SK-N-SH (cell line): ENCODE measurements at regions not wholly inside any gene's neighbourhood (a gene's known extent, or its start where the extent isn't known, plus 50 kb on each side); places are given as distances from the start of the nearest gene placed in this dataset.

Experiments used
- CTCF ChIA-PET: fragments of 300-600, 350-600 bp; formaldehyde crosslinking; extraction: SDS; loops from one replicate; lab custom pipeline; 2021; lab: Yijun Ruan, JAX
- POLR2A ChIA-PET: fragments of 350-600 bp; sonication (Branson Sonifier 250); formaldehyde crosslinking; extraction: SDS; loops from one replicate; lab custom pipeline; 2020; ENCODE audit warnings: antibody characterized with exemption, inconsistent platforms; lab: Yijun Ruan, JAX
- DNase-seq: peaks from one replicate; pipeline ENCODE4 v3.0.0; 2012
- H2AFZ ChIP-seq: fragments of 200-600 bp; sonication (generic); 2 replicates; pipeline ENCODE4 v1.8.1; 2016; ENCODE audit warnings: antibody characterized with exemption, mild to moderate bottlenecking, low read depth
- H3F3A ChIP-seq: fragments of 200-600 bp; sonication (generic); replicated peaks from 2 replicates; pipeline ENCODE3; 2016; ENCODE audit warnings: antibody characterized with exemption, mild to moderate bottlenecking; ENCODE audit not compliant: insufficient read depth
- H3K27ac ChIP-seq, 2 experiments: fragments of 200-500 bp in 1 of 2; fragments of 200-600 bp in 1 of 2; sonication (Bioruptor generic) in 1 of 2; sonication (generic), shearing (Covaris generic) in 1 of 2; 2 replicates each; pipeline versions ENCODE4 v1.5.1 to v1.6.1; 2014 to 2016; ENCODE audit warnings: low read depth in 2 of 2, inconsistent platforms in 1 of 2, low read length in 1 of 2, mild to moderate bottlenecking in 1 of 2, mixed read lengths in 1 of 2
- H3K27me3 ChIP-seq: fragments of 200-600 bp; sonication (generic), shearing (Covaris generic); 2 replicates; pipeline ENCODE4 v1.6.1; 2016; ENCODE audit warnings: mixed run types; ENCODE audit not compliant: insufficient read depth
- H3K36me3 ChIP-seq, 2 experiments: fragments of 200-500 bp in 1 of 2; fragments of 200-600 bp in 1 of 2; sonication (Bioruptor generic) in 1 of 2; sonication (generic) in 1 of 2; replicated peaks in 1 of 2; 2 replicates each; pipeline versions ENCODE3 to v1.5.1; 2014 to 2016; ENCODE audit warnings: low read length in 1 of 2, mild to moderate bottlenecking in 1 of 2; ENCODE audit not compliant: insufficient read depth in 2 of 2, control insufficient read depth in 1 of 2
- H3K4me1 ChIP-seq, 2 experiments: fragments of 200-500 bp in 1 of 2; fragments of 200-600 bp in 1 of 2; sonication (Bioruptor generic) in 1 of 2; sonication (generic), shearing (Covaris generic) in 1 of 2; 2 replicates each; pipeline versions ENCODE4 v1.5.1 to v1.6.1; 2014 to 2016; ENCODE audit warnings: low read depth in 1 of 2, low read length in 1 of 2, mixed run types in 1 of 2; ENCODE audit not compliant: insufficient read depth in 2 of 2, control insufficient read depth in 1 of 2
- H3K4me2 ChIP-seq: fragments of 200-600 bp; sonication (generic), shearing (Covaris generic); 2 replicates; pipeline ENCODE4 v1.6.1; 2017; ENCODE audit warnings: mixed run types
- H3K4me3 ChIP-seq, 2 experiments: fragments of 200-500 bp in 1 of 2; fragments of 200-600 bp in 1 of 2; sonication (Bioruptor generic) in 1 of 2; sonication (generic), shearing (Covaris generic) in 1 of 2; 2 replicates each; pipeline versions ENCODE4 v1.5.1 to v1.8.1; 2014 to 2016; ENCODE audit warnings: low read depth in 2 of 2, inconsistent platforms in 1 of 2, low read length in 1 of 2, mild to moderate bottlenecking in 1 of 2, mixed read lengths in 1 of 2, moderate library complexity in 1 of 2
- H3K79me2 ChIP-seq: fragments of 200-600 bp; sonication (generic); 2 replicates; pipeline ENCODE4 v1.8.1; 2017; ENCODE audit warnings: mild to moderate bottlenecking; ENCODE audit not compliant: insufficient read depth
- H3K9ac ChIP-seq: fragments of 200-600 bp; sonication (generic); 2 replicates; pipeline ENCODE4 v1.6.1; 2017; ENCODE audit warnings: mixed run types
- H3K9me2 ChIP-seq: fragments of 200-600 bp; sonication (generic); 2 replicates; pipeline ENCODE4 v1.6.1; 2017; ENCODE audit warnings: mixed run types
- H3K9me3 ChIP-seq: fragments of 200-600 bp; sonication (generic); 2 replicates; pipeline ENCODE4 v1.6.1; 2017; ENCODE audit warnings: mixed run types, mild to moderate bottlenecking, moderate library complexity
- H4K20me1 ChIP-seq: fragments of 200-600 bp; sonication (generic); 2 replicates; pipeline ENCODE4 v1.6.1; 2017; ENCODE audit warnings: mild to moderate bottlenecking, mixed run types; ENCODE audit not compliant: insufficient read depth
- IRF3 ChIP-seq: fragments of 150-350 bp; IDR thresholded peaks from 2 replicates; pipeline ENCODE4 v1.6.1; 2016; ENCODE audit warnings: mild to moderate bottlenecking, low read depth, low read length
- SMC3 ChIP-seq: IDR thresholded peaks from 2 replicates; pipeline ENCODE4 v1.6.1; 2012; ENCODE audit warnings: low read depth, low read length, improper control_type of control experiment
- TCF12 ChIP-seq: IDR thresholded peaks from 2 replicates; pipeline ENCODE4 v1.4.0; 2012
- TEAD4 ChIP-seq: IDR thresholded peaks from 2 replicates; pipeline ENCODE4 v1.4.0; 2012; ENCODE audit warnings: mild to moderate bottlenecking, borderline replicate concordance; ENCODE audit not compliant: insufficient read depth
- WGBS: methylation state at CpG from one replicate; pipeline ENCODE4 v1.1.6; 2017; ENCODE audit warnings: low lambda C conversion rate; 5-methylcytosine and 5-hydroxymethylcytosine counted together
- TF ChIP-seq, protein P1 (sequence below): IDR thresholded peaks from 2 replicates; pipeline ENCODE4; 2012

GRCh38 chr6:47091886-47092668, 49.9 kb upstream of the ADGRF1 start:
- H3K4me3 ChIP-seq, result no peak overlapping the region; a peak in 1 of 4 replicates
- 0 out of 2 replicates have a peak, but pooled peaks cover 5% of the 10 kb centered on the region for H3K27me3 ChIP-seq
- H3K36me3 ChIP-seq, result no peaks in the 10 kb centered on the region
- no peaks in the 10 kb centered on the region for H3F3A ChIP-seq
- H2AFZ ChIP-seq, result no peak overlapping the region
- ChIA-PET CTCF (interaction anchor here (2.2 to 12.6 kb wide), 2 partner anchors 217 to 243 kb away, joined by 4 to 231 read pairs; partner anchors contain the start of gene TNFRSF21), POLR2A (interaction anchor here (0.5 kb wide), 1 partner anchor 195 kb away, joined by 3 read pairs; no protein-coding TSS in a partner anchor)
- TF ChIP-seq IRF3, result no peak
- TF ChIP-seq, protein P1, sequence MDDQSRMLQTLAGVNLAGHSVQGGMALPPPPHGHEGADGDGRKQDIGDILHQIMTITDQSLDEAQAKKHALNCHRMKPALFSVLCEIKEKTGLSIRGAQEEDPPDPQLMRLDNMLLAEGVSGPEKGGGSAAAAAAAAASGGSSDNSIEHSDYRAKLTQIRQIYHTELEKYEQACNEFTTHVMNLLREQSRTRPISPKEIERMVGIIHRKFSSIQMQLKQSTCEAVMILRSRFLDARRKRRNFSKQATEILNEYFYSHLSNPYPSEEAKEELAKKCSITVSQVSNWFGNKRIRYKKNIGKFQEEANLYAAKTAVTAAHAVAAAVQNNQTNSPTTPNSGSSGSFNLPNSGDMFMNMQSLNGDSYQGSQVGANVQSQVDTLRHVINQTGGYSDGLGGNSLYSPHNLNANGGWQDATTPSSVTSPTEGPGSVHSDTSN, result peak; percentile 41; the same call in 1 of the 2 replicates
- no peak for TF ChIP-seq SMC3
- TF ChIP-seq TCF12, result peak; percentile 61
- TF ChIP-seq TEAD4, result no peak
- H3K9ac ChIP-seq, result no peak overlapping the region
- H3K9me2 ChIP-seq, result no peaks in the 10 kb centered on the region
- no peaks in the 10 kb centered on the region for H4K20me1 ChIP-seq
- no peak for DNase-seq
- peaks cover 0 to 7% of the 10 kb centered on the region in 2 experiments; a peak in 1 of 4 replicates for H3K4me1 ChIP-seq
- no peaks in the 10 kb centered on the region for H3K79me2 ChIP-seq
- no peak overlapping the region for H3K4me2 ChIP-seq
- 45% methylated on average over 4 of the region's 4 CpGs for WGBS
- H3K27ac ChIP-seq, result no peak overlapping the region
- no peaks in the 10 kb centered on the region for H3K9me3 ChIP-seq
